ENCODE measurements at regions not wholly inside any gene's neighbourhood (a gene's known extent, or its start where the extent isn't known, plus 50 kb on each side); places are given as distances from the start of the nearest gene placed in this dataset.

GRCh38 chr4:71913275-71913674 lies 118.5 kb upstream of the NPFFR2 start (continued):
- TF ChIP-seq CTCF (IDR thresholded peaks at IDR 0.05; ENCODE audit: control extremely low read depth in 1 of 3, insufficient read depth in 1 of 3, low read depth in 1 of 3, low read length in 3 of 3) (no peak), FOSL1 (IDR thresholded peaks at IDR 0.05; ENCODE audit: insufficient read depth, low read depth, low read length) (no peak), ATF2 (IDR thresholded peaks at IDR 0.05; ENCODE audit: low read length) (no peak), EGR1 (IDR thresholded peaks at IDR 0.05; ENCODE audit: borderline replicate concordance, low read depth, low read length) (no peak), TAF7 (optimal IDR thresholded peaks at IDR 0.05; ENCODE audit: borderline replicate concordance, low read depth, low read length) (no peak), CHD2 (IDR thresholded peaks at IDR 0.05; ENCODE audit: low read length) (no peak)
